MM.1S (cell line): ENCODE measurements at regions not wholly inside any gene's neighbourhood (a gene's known extent, or its start where the extent isn't known, plus 50 kb on each side); places are given as distances from the start of the nearest gene placed in this dataset.

ENCODE experiments used
- DNase-seq: peaks from one replicate; pipeline ENCODE4 v3.0.0-alpha.2; 2015
- H2AFZ ChIP-seq: fragments of 300-600 bp; sonication (generic); 2 replicates; pipeline ENCODE4 v1.6.0; 2016; ENCODE audit warnings: antibody characterized with exemption, low read length
- H3F3A ChIP-seq: fragments of 300-600 bp; sonication (generic); 2 replicates; pipeline ENCODE4 v1.6.1; 2016; ENCODE audit warnings: mild to moderate bottlenecking, antibody characterized with exemption, low read length, moderate library complexity, mixed read lengths; ENCODE audit not compliant: insufficient read depth
- H3K27ac ChIP-seq: fragments of 300-600 bp; sonication (generic); 2 replicates; pipeline ENCODE4 v1.5.1; 2016; ENCODE audit warnings: mild to moderate bottlenecking, low read length
- H3K27me3 ChIP-seq: fragments of 300-600 bp; sonication (generic); replicated peaks from 2 replicates; pipeline ENCODE4 v1.6.0; 2016; ENCODE audit warnings: low read length; ENCODE audit not compliant: insufficient read depth
- H3K36me3 ChIP-seq: fragments of 300-600 bp; sonication (generic); replicated peaks from 2 replicates; pipeline ENCODE4 v1.6.1; 2016; ENCODE audit warnings: mild to moderate bottlenecking, low read length, mixed read lengths; ENCODE audit not compliant: insufficient read depth
- H3K4me1 ChIP-seq: fragments of 300-600 bp; sonication (generic); 2 replicates; pipeline ENCODE4 v1.6.1; 2016; ENCODE audit warnings: low read length, mixed read lengths
- H3K4me2 ChIP-seq: fragments of 300-600 bp; sonication (generic); 2 replicates; pipeline ENCODE4 v1.6.0; 2016; ENCODE audit warnings: low read depth, low read length
- H3K4me3 ChIP-seq: fragments of 300-600 bp; sonication (generic); 2 replicates; pipeline ENCODE4 v1.5.1; 2016; ENCODE audit warnings: low read length, mixed read lengths
- H3K79me2 ChIP-seq: fragments of 300-600 bp; sonication (generic); 2 replicates; pipeline ENCODE4 v1.6.1; 2016; ENCODE audit warnings: mixed run types, low read length, mixed read lengths
- H3K9ac ChIP-seq: fragments of 300-600 bp; sonication (generic); 2 replicates; pipeline ENCODE4 v1.6.1; 2016; ENCODE audit warnings: low read length, mixed read lengths
- H3K9me2 ChIP-seq: fragments of 300-600 bp; sonication (generic); replicated peaks from 2 replicates; pipeline ENCODE4 v1.6.1; 2016; ENCODE audit warnings: mild to moderate bottlenecking, low read length, mixed read lengths; ENCODE audit not compliant: insufficient read depth
- H3K9me3 ChIP-seq: fragments of 300-600 bp; sonication (generic); replicated peaks from 2 replicates; pipeline ENCODE4 v1.6.1; 2016; ENCODE audit warnings: mild to moderate bottlenecking, low read length, mixed read lengths; ENCODE audit not compliant: insufficient read depth
- H4K20me1 ChIP-seq: fragments of 300-600 bp; sonication (generic); 2 replicates; pipeline ENCODE4 v1.6.1; 2016; ENCODE audit warnings: mild to moderate bottlenecking, low read length, moderate library complexity, mixed read lengths; ENCODE audit not compliant: insufficient read depth
- EZH2 ChIP-seq: fragments of 300-600 bp; sonication (generic); optimal IDR thresholded peaks from 2 replicates; pipeline ENCODE3; 2017; ENCODE audit warnings: low read depth, mild to moderate bottlenecking, antibody characterized with exemption, low read length, mixed read lengths
- EZH2phosphoT487 ChIP-seq: fragments of 300-600 bp; sonication (generic); IDR thresholded peaks from 2 replicates; pipeline ENCODE4 v1.6.1; 2018; ENCODE audit warnings: antibody characterized with exemption, low read length
- TF ChIP-seq, protein P1 (sequence below): fragments of 300-600 bp; sonication (generic); IDR thresholded peaks from 2 replicates; pipeline ENCODE4 v1.5.1; 2016; ENCODE audit warnings: antibody characterized with exemption, low read length, mixed read lengths

DNA sequence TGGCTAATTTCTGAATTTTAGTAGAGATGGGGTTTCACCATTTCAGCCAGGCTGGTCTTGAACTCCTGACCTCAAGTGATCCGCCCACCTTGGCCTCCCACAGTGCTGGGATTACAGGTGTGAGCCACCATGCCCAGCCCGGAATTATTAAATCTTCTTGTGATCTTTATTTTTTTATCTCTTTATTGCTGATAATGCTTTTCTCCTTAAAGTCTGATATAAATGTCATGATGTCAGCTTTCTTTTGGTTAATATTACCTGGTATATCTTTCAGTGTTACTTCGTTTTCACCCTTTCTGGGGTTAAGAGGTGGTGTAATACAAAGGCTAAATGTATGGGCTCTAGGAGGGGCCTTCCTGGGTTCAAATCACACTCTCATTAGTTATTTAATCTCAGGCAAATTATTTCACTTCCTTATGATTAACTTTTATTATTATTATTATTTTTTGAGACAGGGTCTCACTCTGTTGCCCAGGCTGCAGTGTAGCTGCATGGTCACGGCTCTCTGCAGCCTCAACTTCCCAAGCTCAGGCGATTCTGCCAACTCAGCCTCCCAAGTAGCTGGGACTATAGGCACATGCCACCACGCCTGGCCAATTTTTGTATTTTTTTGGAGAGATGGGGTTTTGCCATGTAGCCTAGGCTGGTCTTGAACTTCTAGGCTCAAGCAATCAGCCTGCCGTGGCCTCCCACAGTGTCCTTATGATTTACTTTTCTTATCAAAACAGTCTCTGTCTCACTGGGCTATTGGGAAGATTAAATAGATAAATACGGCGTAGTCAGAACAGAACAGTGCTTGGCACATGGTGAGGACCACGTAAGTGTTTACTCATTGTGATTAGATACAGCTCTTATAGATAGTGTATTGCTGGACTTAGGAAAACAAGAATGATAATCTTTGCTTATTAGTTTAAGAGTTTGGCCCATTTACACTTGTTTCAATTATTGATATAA is 216.5 kb downstream of the URB2 start:
- Histone ChIP-seq H3F3A (no peaks in the 10 kb centered on the region), H3K9me2 (no peaks in the 10 kb centered on the region), H3K9ac (no peak overlapping the region), H3K4me2 (no peak overlapping the region), H2AFZ (no peak overlapping the region), H3K4me1 (no peaks in the 10 kb centered on the region), H3K27me3 (no peaks in the 10 kb centered on the region), H4K20me1 (no peaks in the 10 kb centered on the region), H3K4me3 (no peak overlapping the region), H3K27ac (no peak overlapping the region), H3K79me2 (no peaks in the 10 kb centered on the region), H3K9me3 (no peaks in the 10 kb centered on the region), H3K36me3 (no peaks in the 10 kb centered on the region)
- no peak for DNase-seq
- TF ChIP-seq EZH2phosphoT487 (no peak), EZH2 (no peak)
- TF ChIP-seq, protein P1, sequence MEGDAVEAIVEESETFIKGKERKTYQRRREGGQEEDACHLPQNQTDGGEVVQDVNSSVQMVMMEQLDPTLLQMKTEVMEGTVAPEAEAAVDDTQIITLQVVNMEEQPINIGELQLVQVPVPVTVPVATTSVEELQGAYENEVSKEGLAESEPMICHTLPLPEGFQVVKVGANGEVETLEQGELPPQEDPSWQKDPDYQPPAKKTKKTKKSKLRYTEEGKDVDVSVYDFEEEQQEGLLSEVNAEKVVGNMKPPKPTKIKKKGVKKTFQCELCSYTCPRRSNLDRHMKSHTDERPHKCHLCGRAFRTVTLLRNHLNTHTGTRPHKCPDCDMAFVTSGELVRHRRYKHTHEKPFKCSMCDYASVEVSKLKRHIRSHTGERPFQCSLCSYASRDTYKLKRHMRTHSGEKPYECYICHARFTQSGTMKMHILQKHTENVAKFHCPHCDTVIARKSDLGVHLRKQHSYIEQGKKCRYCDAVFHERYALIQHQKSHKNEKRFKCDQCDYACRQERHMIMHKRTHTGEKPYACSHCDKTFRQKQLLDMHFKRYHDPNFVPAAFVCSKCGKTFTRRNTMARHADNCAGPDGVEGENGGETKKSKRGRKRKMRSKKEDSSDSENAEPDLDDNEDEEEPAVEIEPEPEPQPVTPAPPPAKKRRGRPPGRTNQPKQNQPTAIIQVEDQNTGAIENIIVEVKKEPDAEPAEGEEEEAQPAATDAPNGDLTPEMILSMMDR = no peak

DNA sequence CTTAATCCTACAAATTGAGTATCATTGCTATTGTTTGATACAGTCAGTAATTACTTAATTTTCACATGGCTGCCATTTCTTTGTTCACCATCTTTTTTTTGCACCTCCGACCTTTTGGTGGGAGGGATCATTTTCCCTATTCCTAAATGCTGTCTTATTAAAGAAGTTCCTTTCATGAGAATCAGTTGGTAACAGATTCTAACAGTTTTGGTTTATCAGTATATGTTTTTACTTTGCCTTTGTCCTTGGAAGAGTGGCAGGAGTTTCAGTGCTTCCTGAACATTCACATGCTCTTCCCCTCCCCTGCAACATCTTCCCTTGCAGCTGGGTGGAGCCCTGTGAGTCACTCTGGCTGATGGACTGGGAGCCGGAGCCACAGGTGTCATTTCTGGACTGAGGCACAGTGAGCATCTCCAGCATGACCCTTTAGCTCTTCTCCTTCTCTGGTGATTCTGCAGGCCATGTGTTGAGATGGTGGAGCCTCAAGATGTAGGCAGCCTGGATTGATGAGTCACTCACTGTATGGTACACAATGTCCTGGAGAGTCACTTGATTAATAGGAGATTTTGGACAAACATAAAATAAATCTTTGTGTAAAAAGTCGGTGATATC is 217.7 kb downstream of the URB2 start:
- Histone ChIP-seq H3K27me3 (no peaks in the 10 kb centered on the region), H3K27ac (no peak overlapping the region), H4K20me1 (no peaks in the 10 kb centered on the region), H3K4me3 (no peak overlapping the region), H3K79me2 (no peaks in the 10 kb centered on the region), H3K4me1 (no peaks in the 10 kb centered on the region), H2AFZ (no peak overlapping the region), H3K36me3 (no peaks in the 10 kb centered on the region), H3K9ac (no peak overlapping the region), H3K4me2 (no peak overlapping the region), H3K9me2 (no peaks in the 10 kb centered on the region), H3F3A (no peaks in the 10 kb centered on the region), H3K9me3 (no peaks in the 10 kb centered on the region)
- TF ChIP-seq, protein P1 = peak; percentile 32
- TF ChIP-seq EZH2 = no peak
- no peak for DNase-seq

DNA sequence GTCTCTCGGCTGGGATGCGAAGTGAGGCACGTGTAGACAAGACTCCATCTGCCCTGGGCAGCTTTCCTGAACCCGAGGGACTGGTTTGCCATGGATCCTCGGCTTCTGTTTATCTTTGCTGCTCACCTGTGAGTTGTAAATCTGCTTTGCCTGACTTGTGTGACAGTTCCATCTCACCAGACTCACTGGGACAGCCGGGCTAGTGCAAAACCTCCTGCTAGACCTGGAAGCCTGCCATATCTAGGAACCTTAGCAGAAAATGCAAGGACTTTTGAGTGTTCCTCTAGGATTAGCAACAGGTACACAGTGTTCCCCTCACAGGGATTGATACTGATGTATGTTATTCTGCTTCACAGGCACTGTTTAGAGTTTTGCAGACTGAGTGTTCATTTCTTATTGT is 218.6 kb downstream of the URB2 start:
- Histone ChIP-seq H2AFZ (no peak overlapping the region), H3K4me3 (no peak overlapping the region), H3K4me2 (no peak overlapping the region), H3F3A (no peaks in the 10 kb centered on the region), H3K9me3 (no peaks in the 10 kb centered on the region), H3K27me3 (no peaks in the 10 kb centered on the region), H3K36me3 (no peaks in the 10 kb centered on the region), H3K79me2 (no peaks in the 10 kb centered on the region), H3K9me2 (no peaks in the 10 kb centered on the region), H3K9ac (no peak overlapping the region), H3K27ac (no peak overlapping the region), H3K4me1 (no peaks in the 10 kb centered on the region), H4K20me1 (no peaks in the 10 kb centered on the region)
- no peak for DNase-seq
- TF ChIP-seq, protein P1 = no peak
- TF ChIP-seq EZH2 (no peak), EZH2phosphoT487 (no peak)
